Liver (tissue), 8 donors: ENCODE measurements at regions not wholly inside any gene's neighbourhood (a gene's known extent, or its start where the extent isn't known, plus 50 kb on each side); places are given as distances from the start of the nearest gene placed in this dataset.

ENCODE experiments used
- DNase-seq: peaks from one replicate; pipeline ENCODE4 v3.0.0-alpha.2; 2017; ENCODE audit warnings: low spot score
- H3K27ac ChIP-seq, 2 donors: one replicate each; pipeline ENCODE4 v1.7.0; 2013; ENCODE audit warnings: inconsistent platforms in 2 of 2, low read length in 2 of 2, control low read depth in 1 of 2, low read depth in 1 of 2, mild to moderate bottlenecking in 1 of 2
- H3K27me3 ChIP-seq, 4 donors: one replicate each; pipeline versions ENCODE4 v1.6.1 to v1.7.0; 2013; ENCODE audit warnings: low read length in 3 of 4, inconsistent platforms in 1 of 4, mild to moderate bottlenecking in 1 of 4, moderate library complexity in 1 of 4; ENCODE audit not compliant: control insufficient read depth in 4 of 4, insufficient read depth in 4 of 4
- H3K36me3 ChIP-seq, 4 donors: one replicate each; pipeline versions ENCODE4 v1.6.1 to v1.7.0; 2013; ENCODE audit warnings: low read length in 3 of 4, mild to moderate bottlenecking in 3 of 4, low read depth in 1 of 4, moderate library complexity in 1 of 4; ENCODE audit not compliant: control insufficient read depth in 4 of 4, insufficient read depth in 3 of 4
- H3K4me1 ChIP-seq, 4 donors: one replicate each; pipeline versions ENCODE4 v1.6.1 to v1.7.0; 2013; ENCODE audit warnings: low read length in 3 of 4, mild to moderate bottlenecking in 3 of 4, moderate library complexity in 1 of 4; ENCODE audit not compliant: control insufficient read depth in 4 of 4, insufficient read depth in 4 of 4
- H3K4me3 ChIP-seq, 3 donors: one replicate each; pipeline versions ENCODE4 v1.6.1 to v1.7.0; 2013; ENCODE audit warnings: low read length in 3 of 3, control low read depth in 1 of 3, low read depth in 1 of 3, mild to moderate bottlenecking in 1 of 3
- H3K9ac ChIP-seq, 2 donors: one replicate each; pipeline ENCODE4 v1.7.0; 2013; ENCODE audit warnings: low read length in 2 of 2, mild to moderate bottlenecking in 2 of 2, moderate library complexity in 2 of 2, control low read depth in 1 of 2, low read depth in 1 of 2
- H3K9me3 ChIP-seq, 4 donors: one replicate each; pipeline versions ENCODE4 v1.6.1 to v1.7.0; 2013; ENCODE audit warnings: low read length in 3 of 4; ENCODE audit not compliant: control insufficient read depth in 4 of 4
- EGR1 ChIP-seq, 2 donors: IDR thresholded peaks; 2 replicates each; pipeline ENCODE4 v1.6.1; 2016 to 2018; ENCODE audit warnings: antibody characterized with exemption in 2 of 2, low read depth in 2 of 2
- FOXA1 ChIP-seq: IDR thresholded peaks from 2 replicates; pipeline ENCODE4 v1.6.1; 2016; ENCODE audit warnings: antibody characterized with exemption
- GABPA ChIP-seq, 2 donors: IDR thresholded peaks in 1 of 2; conservative IDR thresholded peaks in 1 of 2; 2 replicates each; pipeline ENCODE4 v1.6.1; 2016; ENCODE audit warnings: antibody characterized with exemption in 2 of 2, mild to moderate bottlenecking in 1 of 2, moderate library complexity in 1 of 2
- HNF4G ChIP-seq: IDR thresholded peaks from 2 replicates; pipeline ENCODE4 v1.6.1; 2016; ENCODE audit warnings: antibody characterized with exemption
- JUND ChIP-seq, 2 donors: IDR thresholded peaks; 2 replicates each; pipeline ENCODE4 v1.6.1; 2016; ENCODE audit warnings: antibody characterized with exemption in 2 of 2
- NR2F2 ChIP-seq: IDR thresholded peaks from 2 replicates; pipeline ENCODE4 v1.6.1; 2016; ENCODE audit warnings: antibody characterized with exemption
- RAD21 ChIP-seq, 2 donors: IDR thresholded peaks; 2 replicates each; pipeline ENCODE4 v1.6.1; 2016; ENCODE audit warnings: antibody characterized with exemption in 2 of 2, mild to moderate bottlenecking in 2 of 2
- RXRA ChIP-seq, 2 donors: IDR thresholded peaks; 2 replicates each; pipeline ENCODE4 v1.6.1; 2017 to 2018; ENCODE audit warnings: antibody characterized with exemption in 2 of 2, mild to moderate bottlenecking in 1 of 2
- TAF1 ChIP-seq: conservative IDR thresholded peaks from 2 replicates; pipeline ENCODE4 v1.6.1; 2016; ENCODE audit warnings: antibody characterized with exemption, mild to moderate bottlenecking
- YY1 ChIP-seq: IDR thresholded peaks from 2 replicates; pipeline ENCODE4 v1.6.1; 2016; ENCODE audit warnings: antibody characterized with exemption, mild to moderate bottlenecking
- WGBS: extraction: QIAGEN DNeasy Blood & Tissue Kit; methylation state at CpG from one replicate; pipeline ENCODE4 v1.1.7; 2013; 5-methylcytosine and 5-hydroxymethylcytosine counted together
- TF ChIP-seq, protein P1 (sequence below): fragments of 150-350 bp; IDR thresholded peaks from 2 replicates; pipeline ENCODE4 v1.5.1; 2017; ENCODE audit warnings: improper control_type of control experiment, low read depth, low read length; ENCODE audit not compliant: missing input control
- TF ChIP-seq, protein P2 (sequence below): IDR thresholded peaks from 2 replicates; pipeline ENCODE4 v1.6.1; 2016; ENCODE audit warnings: antibody characterized with exemption
- donor health status: healthy.
- donor health status: healthy.
- donor health status: healthy.
- donor health status: healthy.
- donor health status: healthy.

DNA sequence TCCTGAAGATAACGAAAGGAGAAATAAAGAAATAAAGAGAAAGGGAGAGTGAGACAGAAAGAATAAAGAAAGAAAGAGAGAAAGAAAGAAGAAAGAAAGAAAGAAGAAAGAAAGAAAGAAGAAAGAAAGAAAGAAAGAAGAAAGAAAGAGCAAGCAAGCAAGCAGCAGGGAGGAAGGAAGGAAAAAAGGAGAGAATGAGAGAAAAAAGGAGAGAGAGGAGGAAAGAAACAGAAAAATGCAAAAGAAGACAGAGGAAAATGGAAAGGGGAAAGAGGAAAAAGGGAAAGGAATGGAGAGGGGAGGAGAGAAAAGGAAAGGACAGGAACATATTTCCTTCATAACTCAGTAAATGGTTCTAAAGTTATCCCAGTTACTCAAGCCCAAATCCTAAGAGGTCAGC, 978.8 kb upstream of the CDH9 start (continued):
- TF ChIP-seq, protein P1, sequence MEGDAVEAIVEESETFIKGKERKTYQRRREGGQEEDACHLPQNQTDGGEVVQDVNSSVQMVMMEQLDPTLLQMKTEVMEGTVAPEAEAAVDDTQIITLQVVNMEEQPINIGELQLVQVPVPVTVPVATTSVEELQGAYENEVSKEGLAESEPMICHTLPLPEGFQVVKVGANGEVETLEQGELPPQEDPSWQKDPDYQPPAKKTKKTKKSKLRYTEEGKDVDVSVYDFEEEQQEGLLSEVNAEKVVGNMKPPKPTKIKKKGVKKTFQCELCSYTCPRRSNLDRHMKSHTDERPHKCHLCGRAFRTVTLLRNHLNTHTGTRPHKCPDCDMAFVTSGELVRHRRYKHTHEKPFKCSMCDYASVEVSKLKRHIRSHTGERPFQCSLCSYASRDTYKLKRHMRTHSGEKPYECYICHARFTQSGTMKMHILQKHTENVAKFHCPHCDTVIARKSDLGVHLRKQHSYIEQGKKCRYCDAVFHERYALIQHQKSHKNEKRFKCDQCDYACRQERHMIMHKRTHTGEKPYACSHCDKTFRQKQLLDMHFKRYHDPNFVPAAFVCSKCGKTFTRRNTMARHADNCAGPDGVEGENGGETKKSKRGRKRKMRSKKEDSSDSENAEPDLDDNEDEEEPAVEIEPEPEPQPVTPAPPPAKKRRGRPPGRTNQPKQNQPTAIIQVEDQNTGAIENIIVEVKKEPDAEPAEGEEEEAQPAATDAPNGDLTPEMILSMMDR = no peak
- TF ChIP-seq HNF4G = no peak
- TF ChIP-seq GABPA (IDR thresholded peaks at IDR 0.05 in 1 of 2, conservative IDR thresholded peaks at IDR 0.05 in 1 of 2) = no peak
- no peak for TF ChIP-seq TAF1
- TF ChIP-seq RXRA (IDR thresholded peaks at IDR 0.05) = no peak
- TF ChIP-seq FOXA1 = no peak

DNA sequence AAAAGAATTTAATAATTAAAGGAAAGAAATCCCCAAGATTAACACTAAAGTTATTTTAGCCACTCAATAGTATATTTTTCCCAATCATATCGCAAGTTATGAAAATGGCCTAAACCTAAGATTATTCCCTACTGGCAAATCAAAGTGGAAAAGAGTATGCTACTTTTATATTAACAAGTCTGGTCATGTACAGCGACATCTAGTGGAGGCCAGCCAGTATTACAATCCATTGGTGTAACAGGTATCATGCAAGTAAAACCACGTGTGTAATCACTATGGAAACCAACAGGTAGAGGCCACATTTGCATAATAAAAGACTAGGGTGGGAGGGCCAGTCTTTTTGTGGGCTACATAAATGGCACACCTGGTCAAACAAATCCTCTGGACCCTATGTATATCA, 976.4 kb upstream of the CDH9 start:
- DNase-seq = no peak
- H3K9me3 ChIP-seq = peaks cover 8 to 25% (median 22%) of the 10 kb centered on the region in 4 donors
- no peaks in the 10 kb centered on the region for H3K36me3 ChIP-seq
- no peak overlapping the region for H3K27ac ChIP-seq
- TF ChIP-seq JUND (IDR thresholded peaks at IDR 0.05) = no peak
- peak in 1 of 2 donors; percentile 19 for TF ChIP-seq RAD21 (IDR thresholded peaks at IDR 0.05)
- TF ChIP-seq NR2F2 = no peak
- TF ChIP-seq HNF4G = no peak
- TF ChIP-seq YY1 = no peak
- no peak for TF ChIP-seq EGR1 (IDR thresholded peaks at IDR 0.05; ENCODE audit: low read depth in 2 of 2)
- TF ChIP-seq, protein P1 = peak; percentile 28
- TF ChIP-seq GABPA (IDR thresholded peaks at IDR 0.05 in 1 of 2, conservative IDR thresholded peaks at IDR 0.05 in 1 of 2) = no peak
- TF ChIP-seq, protein P2, sequence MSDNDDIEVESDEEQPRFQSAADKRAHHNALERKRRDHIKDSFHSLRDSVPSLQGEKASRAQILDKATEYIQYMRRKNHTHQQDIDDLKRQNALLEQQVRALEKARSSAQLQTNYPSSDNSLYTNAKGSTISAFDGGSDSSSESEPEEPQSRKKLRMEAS = no peak
- TF ChIP-seq FOXA1 = no peak
- no peak for TF ChIP-seq TAF1
- 61% methylated on average over 3 of the region's 3 CpGs for WGBS
- no peak overlapping the region for H3K4me3 ChIP-seq
- no peaks in the 10 kb centered on the region for H3K4me1 ChIP-seq
- no peak overlapping the region for H3K9ac ChIP-seq
- no peaks in the 10 kb centered on the region for H3K27me3 ChIP-seq

- Histone ChIP-seq H3K36me3 (no peaks in the 10 kb centered on the region), H3K9ac (no peak overlapping the region), H3K27ac (no peak overlapping the region), H3K4me3 (peak overlapping the region in 1 of 3 donors; percentile 6), H3K27me3 (no peaks in the 10 kb centered on the region), H3K9me3 (peaks cover 8 to 25% (median 22%) of the 10 kb centered on the region in 4 donors), H3K4me1 (no peaks in the 10 kb centered on the region)
- 83% methylated on average over 5 of the region's 5 CpGs for WGBS
- DNase-seq = no peak
- TF ChIP-seq EGR1 (IDR thresholded peaks at IDR 0.05; ENCODE audit: low read depth in 2 of 2) = no peak
- TF ChIP-seq, protein P1 = no peak
Observed at GRCh38 chr5:28012538-28012937, 974.2 kb upstream of the CDH9 start.
